GM12878 (cell line): ENCODE measurements at regions not wholly inside any gene's neighbourhood (a gene's known extent, or its start where the extent isn't known, plus 50 kb on each side); places are given as distances from the start of the nearest gene placed in this dataset.

Experiments
- ATAC-seq: fragments of 200-7000 bp; cut with Tn5 transposase; 3 replicates; pipeline ENCODE4 v1.9.1; 2020; ENCODE audit warnings: mild to moderate bottlenecking, moderate library complexity
- BruUV-seq: library from RNA; stranded (reverse); fragments of 400-500 nt; replicated peaks from 2 replicates; lab custom pipeline; 2021; lab: Mats Ljungman, UMichigan
- CTCF ChIA-PET: fragments of 300-600 bp; sonication (Branson Sonifier 250); formaldehyde crosslinking; extraction: SDS; loops from one replicate; lab custom pipeline; 2021; ENCODE audit warnings: inconsistent platforms; lab: Yijun Ruan, JAX
- POLR2A ChIA-PET: fragments of 350-600 bp; formaldehyde crosslinking; extraction: SDS; loops from one replicate; lab custom pipeline; 2021; ENCODE audit warnings: inconsistent platforms; lab: Charles Lee
- RAD21 ChIA-PET: fragments of 300-600 bp; sonication (Branson Sonifier 250); formaldehyde crosslinking; loops from one replicate; lab custom pipeline; 2023; ENCODE audit warnings: antibody characterized with exemption; ENCODE audit not compliant: unreplicated experiment; lab: Charles Lee
- SMC1A ChIA-PET: fragments of 300-600 bp; sonication (Branson Sonifier 250); formaldehyde crosslinking; loops from one replicate; lab custom pipeline; 2023; ENCODE audit not compliant: unreplicated experiment, uncharacterized antibody; lab: Charles Lee
- DNase-seq: peaks from one replicate; pipeline ENCODE4 v3.0.0-alpha.2; 2011; ENCODE audit warnings: low read depth, low spot score
- FAIRE-seq: peaks from 3 replicates; lab custom pipeline; 2011; peaks lifted over from hg19 to GRCh38; lab: Jason Lieb, UNC
- H2AFZ ChIP-seq: 2 replicates; pipeline ENCODE4 v1.6.0; 2011; ENCODE audit warnings: low read depth, low read length, control low read depth; ENCODE audit not compliant: control insufficient read depth
- H3K27ac ChIP-seq: 2 replicates; pipeline ENCODE4 v1.5.1; 2011; ENCODE audit warnings: control low read depth; ENCODE audit not compliant: control insufficient read depth, insufficient read depth
- H3K27me3 ChIP-seq, 2 experiments: replicated peaks in 1 of 2; 2 replicates each; pipeline versions ENCODE4 v1.6.0 to v1.6.1; 2011; ENCODE audit warnings: low read length in 1 of 2; ENCODE audit not compliant: control insufficient read depth in 2 of 2, insufficient read depth in 2 of 2
- H3K36me3 ChIP-seq, 2 experiments: 2 replicates each; pipeline ENCODE4 v1.5.1; 2011; ENCODE audit warnings: low read length in 1 of 2; ENCODE audit not compliant: control insufficient read depth in 2 of 2, insufficient read depth in 2 of 2
- H3K4me1 ChIP-seq: 2 replicates; pipeline ENCODE4 v1.6.1; 2011; ENCODE audit warnings: mild to moderate bottlenecking, low read length, moderate library complexity, mixed read lengths; ENCODE audit not compliant: control insufficient read depth, insufficient read depth
- H3K4me2 ChIP-seq: 2 replicates; pipeline ENCODE4 v1.6.0; 2011; ENCODE audit warnings: control low read depth; ENCODE audit not compliant: control insufficient read depth, insufficient read depth
- H3K4me3 ChIP-seq: fragments of 200-600 bp; sonication (generic); 2 replicates; pipeline ENCODE4 v1.5.1; 2016
- H3K79me2 ChIP-seq: 2 replicates; pipeline ENCODE4 v1.6.0; 2011; ENCODE audit warnings: low read length; ENCODE audit not compliant: control insufficient read depth, insufficient read depth
- H3K9ac ChIP-seq: 2 replicates; pipeline ENCODE4 v1.8.0; 2011; ENCODE audit warnings: low read length, control low read depth, mixed read lengths; ENCODE audit not compliant: control insufficient read depth, insufficient read depth
- H3K9me3 ChIP-seq: replicated peaks from 3 replicates; pipeline ENCODE4 v1.5.1; 2011; ENCODE audit warnings: mild to moderate bottlenecking, low read length; ENCODE audit not compliant: control insufficient read depth, insufficient read depth
- H4K20me1 ChIP-seq: 2 replicates; pipeline ENCODE4 v1.6.0; 2011; ENCODE audit not compliant: control insufficient read depth, insufficient read depth
- BHLHE40 ChIP-seq, 2 experiments: fragments of 450-650 bp in 1 of 2; IDR thresholded peaks; 2 replicates each; pipeline ENCODE4 v1.6.1; 2011 to 2017; ENCODE audit warnings: low read depth in 2 of 2, borderline replicate concordance in 1 of 2, improper control_type of control experiment in 1 of 2, low read length in 1 of 2, mild to moderate bottlenecking in 1 of 2
- CEBPB ChIP-seq, 2 experiments: fragments of 150-350 bp in 1 of 2; IDR thresholded peaks; 2 replicates each; pipeline ENCODE4 v1.6.1; 2012 to 2014; ENCODE audit warnings: low read depth in 2 of 2, low read length in 2 of 2, borderline replicate concordance in 1 of 2, inconsistent platforms in 1 of 2
- IRF3 ChIP-seq: fragments of 450-650 bp; IDR thresholded peaks from 2 replicates; pipeline ENCODE4 v1.6.1; 2014; ENCODE audit warnings: mild to moderate bottlenecking
- MLLT1 ChIP-seq: fragments of 450-650 bp; IDR thresholded peaks from 2 replicates; pipeline ENCODE4 v1.6.1; 2016; ENCODE audit warnings: mild to moderate bottlenecking
- POLR2AphosphoS5 ChIP-seq: IDR thresholded peaks from 2 replicates; pipeline ENCODE4 v1.6.1; 2011; ENCODE audit warnings: mild to moderate bottlenecking, low read length, inconsistent platforms
- SPI1 ChIP-seq: IDR thresholded peaks from 2 replicates; pipeline ENCODE4 v1.6.1; 2011; ENCODE audit warnings: low read depth, mild to moderate bottlenecking, low read length, moderate library complexity, borderline replicate concordance; ENCODE audit not compliant: insufficient read depth
- SREBF1 ChIP-seq: IDR thresholded peaks from 2 replicates; pipeline ENCODE4 v1.6.1; 2012; ENCODE audit warnings: mild to moderate bottlenecking, low read length
- SREBF2 ChIP-seq: IDR thresholded peaks from 2 replicates; pipeline ENCODE4 v1.6.1; 2012; ENCODE audit warnings: mild to moderate bottlenecking, low read length
- TAF1 ChIP-seq: IDR thresholded peaks from 2 replicates; pipeline ENCODE4 v1.6.1; 2011; ENCODE audit warnings: mild to moderate bottlenecking, low read depth, low read length, borderline replicate concordance
- WRNIP1 ChIP-seq: IDR thresholded peaks from 2 replicates; pipeline ENCODE4 v1.6.1; 2011; ENCODE audit warnings: low read depth, low read length, improper control_type of control experiment, borderline replicate concordance
- ZNF24 ChIP-seq: fragments of 450-650 bp; IDR thresholded peaks from 2 replicates; pipeline ENCODE4 v1.6.1; 2017; ENCODE audit warnings: antibody characterized with exemption, mild to moderate bottlenecking
- ZZZ3 ChIP-seq: IDR thresholded peaks from 2 replicates; pipeline ENCODE4 v1.6.1; 2011; ENCODE audit warnings: low read depth; ENCODE audit not compliant: control insufficient read depth, insufficient read length
- WGBS: methylation state at CpG from one replicate; pipeline ENCODE4 v1.1.6; 2016; ENCODE audit warnings: low lambda C conversion rate; ENCODE audit not compliant: insufficient replicate concordance, insufficient coverage; ENCODE audit errors: missing lambda C conversion rate; 5-methylcytosine and 5-hydroxymethylcytosine counted together
- in situ Hi-C: fragments of 300-500 bp; cut with MboI; formaldehyde crosslinking; loops from 9 replicates; pipeline ENCODE4 v1.14.3; 2018; ENCODE audit warnings: mixed read lengths
- intact Hi-C: fragments of 100-400 bp; cut with micrococcal nuclease; formaldehyde crosslinking; loops from one replicate; pipeline ENCODE4 v1.14.2; 2022; ENCODE audit not compliant: unreplicated experiment

- ChIA-PET SMC1A (no interaction called here), CTCF (no interaction called here)
- intact Hi-C loops: no loop called here
- FAIRE-seq (no peak), ATAC-seq (no peak)
- H3K27ac ChIP-seq: no peak overlapping the region
- H3K4me1 ChIP-seq: no peaks in the 10 kb centered on the region
- WGBS: 15% methylated on average over 3 of the region's 3 CpGs
- H3K4me3 ChIP-seq: no peak overlapping the region
- H3K27me3 ChIP-seq: no peaks in the 10 kb centered on the region
- TF ChIP-seq WRNIP1 (no peak), ZNF24 (no peak), SREBF2 (no peak)
- TF ChIP-seq, all 136 proteins: peak for 0
- BruUV-seq: no TSS peak
- Histone ChIP-seq H4K20me1 (no peaks in the 10 kb centered on the region), H2AFZ (no peak overlapping the region), H3K36me3 (no peaks in the 10 kb centered on the region), H3K9ac (no peak overlapping the region), H3K79me2 (no peaks in the 10 kb centered on the region), H3K9me3 (no peaks in the 10 kb centered on the region), H3K4me2 (no peak overlapping the region)
- ChIA-PET RAD21 (no interaction called here), POLR2A (no interaction called here)
- in situ Hi-C loops: no loop called here
- no peak for DNase-seq
Measured at GRCh38 chrX:116317409-116317808, 119.0 kb upstream of the SLC6A14 start.

- ChIA-PET CTCF (interaction anchor here (1.2 kb wide), 1 partner anchor 14 kb away, joined by 3 read pairs; no protein-coding TSS in a partner anchor), POLR2A (no interaction called here), RAD21 (no interaction called here), SMC1A (no interaction called here)
- ATAC-seq (no peak), FAIRE-seq (no peak), DNase-seq (no peak)
- in situ Hi-C loops (no loop called here), intact Hi-C loops (no loop called here)
- Histone ChIP-seq H3K4me2 (no peak overlapping the region), H3K9me3 (no peaks in the 10 kb centered on the region), H3K27me3 (no peaks in the 10 kb centered on the region), H4K20me1 (no peaks in the 10 kb centered on the region), H3K27ac (no peak overlapping the region), H3K79me2 (no peaks in the 10 kb centered on the region), H2AFZ (no peak overlapping the region), H3K4me3 (no peak overlapping the region), H3K9ac (no peak overlapping the region), H3K4me1 (no peaks in the 10 kb centered on the region), H3K36me3 (no peaks in the 10 kb centered on the region)
- TF ChIP-seq BHLHE40 (IDR thresholded peaks at IDR 0.05; ENCODE audit: borderline replicate concordance in 1 of 2, low read depth in 2 of 2, low read length in 1 of 2) (no peak), POLR2AphosphoS5 (no peak), SPI1 (no peak), SREBF1 (no peak), TAF1 (no peak), MLLT1 (no peak), ZZZ3 (no peak), IRF3 (no peak), CEBPB (IDR thresholded peaks at IDR 0.05; ENCODE audit: borderline replicate concordance in 1 of 2, low read depth in 2 of 2, low read length in 2 of 2) (no peak)
- WGBS: 0% methylated on average over 1 of the region's 1 CpG
- BruUV-seq: no TSS peak
Measured at GRCh38 chrX:116318672-116319071, 117.7 kb upstream of the SLC6A14 start.
